ENCODE measurements at regions not wholly inside any gene's neighbourhood (a gene's known extent, or its start where the extent isn't known, plus 50 kb on each side); places are given as distances from the start of the nearest gene placed in this dataset.
A peak's percentile ranks its signal among the peaks of the same experiment; 100 is the strongest.

DNA sequence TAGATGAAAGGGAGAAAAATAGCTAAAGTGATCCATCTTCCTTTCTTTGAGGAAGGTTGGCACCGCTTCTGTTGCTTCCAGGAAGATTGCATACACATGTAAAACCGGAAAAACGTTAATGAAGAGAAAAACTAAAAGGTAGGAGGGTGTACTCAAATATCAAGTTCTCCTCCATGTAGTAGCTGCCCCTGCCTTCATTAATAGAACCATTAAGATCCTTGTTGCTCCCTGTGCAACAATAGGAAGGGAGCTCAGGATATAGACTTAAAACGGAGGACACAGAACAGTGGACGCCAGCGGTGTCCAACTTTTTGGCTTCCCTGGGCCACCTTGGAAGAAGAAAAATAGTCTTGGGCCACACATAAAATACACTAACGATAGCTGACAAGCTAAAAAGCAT, 118.9 kb downstream of the TMEM174 start:
- DNase-seq (ENCODE audit: low spot score) = no peak

DNA sequence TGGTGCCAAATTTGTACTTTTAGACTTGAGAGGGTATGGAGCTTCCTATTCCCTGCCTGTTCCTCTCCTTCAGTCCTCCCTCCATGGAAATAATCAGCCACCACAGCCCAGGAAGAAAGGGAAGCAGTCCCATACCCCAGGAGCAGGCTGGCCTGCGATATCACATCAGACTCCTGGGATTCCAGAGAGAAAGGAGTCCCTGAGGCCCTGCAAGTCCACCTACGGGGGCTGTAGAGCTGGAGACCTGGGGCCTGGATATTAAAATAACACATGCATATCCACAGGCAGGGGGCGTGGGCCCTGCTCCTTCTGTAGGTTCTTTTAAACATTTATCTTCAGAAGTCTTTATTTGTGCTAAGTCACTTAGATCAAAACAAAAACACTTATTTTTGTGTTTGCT, 117.2 kb downstream of the TMEM174 start:
- no peak for DNase-seq (ENCODE audit: low spot score)

DNA sequence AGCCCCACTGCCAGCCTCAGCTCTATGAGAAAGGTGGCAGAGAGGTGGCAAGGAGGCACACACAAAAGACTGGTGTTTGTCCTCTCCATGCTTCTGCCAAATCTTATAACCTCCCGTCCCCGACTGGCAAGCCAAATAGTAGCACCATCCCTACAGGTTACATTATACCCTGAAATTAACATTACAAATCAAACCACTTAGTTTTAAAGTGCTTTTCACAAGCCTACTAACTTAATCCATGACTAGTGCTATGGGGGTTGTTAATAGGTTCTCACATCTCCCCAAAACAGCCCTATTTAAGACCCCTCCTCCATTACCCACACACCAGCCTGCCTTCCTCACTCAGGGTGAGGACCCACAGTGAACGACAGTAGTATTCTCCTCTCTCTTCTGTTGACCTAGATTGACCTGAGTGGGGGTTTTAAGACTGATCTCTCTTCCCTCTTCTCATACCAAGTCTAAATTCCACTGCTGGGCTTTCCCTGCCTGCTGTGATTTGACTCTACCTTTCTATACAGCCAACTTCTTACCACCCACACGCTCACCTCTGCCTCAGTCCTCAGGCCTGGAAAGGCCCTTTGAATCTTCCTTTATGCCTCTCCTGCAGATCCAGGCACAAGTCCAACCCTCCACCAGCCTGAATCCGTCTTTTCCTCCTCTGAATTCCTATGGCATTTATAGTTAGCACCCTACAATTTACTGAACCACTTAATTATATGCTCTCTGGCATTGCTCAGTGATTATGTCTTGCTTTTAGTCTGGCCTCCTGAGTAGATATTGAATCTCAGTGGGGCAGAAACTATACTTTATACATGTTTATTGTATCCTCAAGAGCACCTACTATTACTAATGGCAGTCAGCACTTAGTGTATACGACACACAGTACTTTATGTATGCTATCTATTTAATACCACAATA, 116.1 kb downstream of the TMEM174 start:
- DNase-seq (ENCODE audit: low spot score) = no peak

DNA sequence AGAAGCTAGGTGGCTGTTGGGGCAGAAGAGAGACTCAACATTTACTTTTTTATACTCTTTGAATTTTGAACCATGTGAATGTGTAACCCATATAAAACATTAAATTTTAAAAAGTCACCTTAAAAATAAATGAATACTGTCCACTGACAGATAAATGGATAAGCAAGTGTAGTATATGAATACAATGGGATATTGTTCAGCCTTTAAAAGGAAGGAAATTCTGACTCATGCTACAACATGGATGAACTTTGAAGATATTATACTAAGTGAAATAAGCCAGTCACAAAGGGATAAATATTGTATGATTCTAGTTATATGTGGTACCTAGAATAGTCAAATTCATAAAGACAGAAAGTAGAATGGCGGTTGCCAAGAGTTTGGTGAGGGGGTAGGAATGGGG, 113.9 kb downstream of the TMEM174 start:
- no peak for DNase-seq (ENCODE audit: low spot score)

DNA sequence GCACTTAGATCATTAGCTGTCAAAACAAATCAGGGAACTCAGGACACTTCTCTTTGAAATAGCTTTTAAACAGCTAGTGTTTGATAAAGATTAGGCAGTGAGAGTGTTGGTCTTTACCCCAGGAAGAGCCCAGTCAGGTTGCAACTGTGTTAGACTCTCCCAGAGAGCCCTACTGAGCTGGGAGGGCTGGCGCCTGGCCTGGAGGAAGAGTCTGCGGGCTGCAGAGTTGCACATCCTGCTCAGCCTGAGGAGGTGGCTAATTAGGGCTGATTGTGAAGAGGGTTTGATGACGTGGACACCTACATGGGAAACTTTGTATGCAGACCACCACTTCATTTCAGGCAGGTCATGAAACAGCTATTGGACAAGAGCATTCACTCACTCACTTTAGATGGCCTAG, 112.0 kb downstream of the TMEM174 start:
- DNase-seq (ENCODE audit: low spot score) = no peak

DNA sequence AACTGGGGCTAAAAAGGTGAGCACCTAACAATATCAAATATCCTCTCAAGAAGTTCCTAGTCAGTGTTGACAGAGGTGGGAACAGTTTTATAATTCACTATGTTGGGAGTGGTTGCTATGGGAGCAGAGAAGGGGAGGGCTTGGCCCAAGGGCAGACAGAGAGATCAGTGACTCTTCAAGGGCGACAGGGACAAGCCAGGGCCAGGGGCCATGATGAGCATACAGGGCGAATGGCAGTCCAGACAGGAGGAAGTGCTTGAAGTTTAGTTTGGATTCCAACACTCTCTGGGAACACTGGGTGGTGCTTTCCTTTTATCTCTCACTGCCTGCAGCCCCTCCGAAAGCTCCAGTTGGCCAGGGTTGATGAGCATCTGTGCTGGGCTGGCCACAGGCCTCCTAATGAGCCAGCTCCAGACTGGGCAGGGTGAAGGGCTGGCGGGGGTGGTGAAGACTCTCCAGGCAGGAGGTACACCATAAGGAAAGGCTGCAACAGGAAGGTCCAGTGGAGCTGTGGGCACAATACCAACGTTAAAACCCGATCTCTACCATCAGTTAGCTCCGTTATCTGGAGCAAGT, 111.3 kb downstream of the TMEM174 start:
- DNase-seq (ENCODE audit: low spot score) = no peak

DNA sequence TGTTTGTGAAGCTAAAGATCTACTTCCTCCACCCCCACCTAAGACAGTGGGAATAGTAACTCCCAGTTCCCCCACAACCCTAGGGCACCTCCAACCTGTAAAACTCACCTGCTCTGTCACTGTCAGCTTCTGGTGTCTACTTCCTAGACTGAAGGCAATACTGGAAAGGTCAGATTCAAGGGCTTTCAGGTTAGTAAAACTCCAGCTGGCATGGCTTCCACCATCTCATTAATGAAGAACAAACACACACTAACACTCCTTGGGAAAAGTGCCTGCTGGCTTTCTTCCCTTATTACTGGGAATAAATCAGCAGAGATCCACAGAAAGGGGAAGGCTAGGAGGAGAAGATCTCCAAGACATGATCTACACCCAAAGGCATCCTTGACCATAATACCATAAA, 109.9 kb downstream of the TMEM174 start:
- no peak for DNase-seq (ENCODE audit: low spot score)

DNA sequence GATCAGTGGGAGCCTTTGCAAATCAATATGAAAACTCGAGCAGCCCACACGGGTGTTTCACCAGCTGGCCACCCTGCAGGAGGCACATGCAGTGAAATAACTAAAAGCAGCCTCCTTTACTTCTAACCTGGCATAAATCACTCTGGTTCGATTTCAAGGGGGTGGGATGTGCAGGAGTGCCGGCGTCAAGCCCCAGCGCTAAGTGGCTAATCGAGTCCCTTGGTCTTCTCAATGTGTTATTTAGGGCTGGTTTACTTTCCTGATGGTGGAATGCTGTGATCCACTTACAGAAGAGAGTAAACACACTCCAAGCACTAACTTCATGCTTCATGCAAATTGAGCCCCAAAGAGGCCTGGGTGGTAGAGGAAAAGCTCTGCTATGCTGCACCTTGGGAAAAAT, 109.4 kb downstream of the TMEM174 start:
- no peak for DNase-seq (ENCODE audit: low spot score)

DNA sequence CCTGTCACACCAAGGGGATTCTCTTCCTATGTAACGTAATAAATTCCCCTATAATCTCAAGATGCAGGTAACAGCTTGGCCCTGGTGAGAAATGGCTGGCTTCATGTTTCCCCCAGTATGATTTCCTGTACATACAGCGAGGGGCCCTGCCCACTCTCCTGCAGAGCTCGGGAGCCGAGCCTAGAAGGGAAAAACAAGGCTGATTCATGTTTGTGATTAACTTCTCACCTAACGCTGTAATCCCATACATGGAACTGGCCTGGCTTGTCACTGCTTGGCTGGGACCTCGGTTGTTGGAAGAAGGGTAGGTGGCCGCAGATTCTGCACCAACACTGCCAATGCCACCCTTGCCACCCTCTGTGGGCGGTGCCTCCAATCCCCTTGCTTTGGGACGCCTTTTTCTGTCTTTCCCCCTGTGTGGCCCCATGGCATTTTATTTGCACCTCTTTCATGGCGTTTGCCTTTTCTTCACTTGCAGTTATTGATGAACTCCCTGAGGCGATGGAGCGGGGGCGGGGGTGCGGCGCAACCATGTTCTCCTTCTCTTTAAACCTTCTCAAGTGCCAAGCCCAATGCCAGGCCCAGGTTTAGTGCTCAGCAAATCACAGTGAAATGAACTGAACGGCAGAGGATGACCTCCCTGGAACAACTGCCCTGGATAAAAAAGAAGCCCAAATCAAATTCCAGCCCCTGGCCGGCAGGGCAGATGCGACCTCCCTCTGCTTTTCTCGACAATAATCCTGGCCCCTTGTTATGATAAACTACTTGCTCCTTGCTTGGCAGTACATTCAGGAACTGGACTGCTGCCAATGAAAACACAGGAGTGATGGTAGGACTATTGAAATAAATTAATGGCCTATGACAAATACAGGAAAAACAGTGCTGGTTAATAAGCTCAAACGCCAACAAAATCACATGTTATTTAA, 108.1 kb downstream of the TMEM174 start:
- peak; percentile 87 for DNase-seq (ENCODE audit: low spot score)

DNA sequence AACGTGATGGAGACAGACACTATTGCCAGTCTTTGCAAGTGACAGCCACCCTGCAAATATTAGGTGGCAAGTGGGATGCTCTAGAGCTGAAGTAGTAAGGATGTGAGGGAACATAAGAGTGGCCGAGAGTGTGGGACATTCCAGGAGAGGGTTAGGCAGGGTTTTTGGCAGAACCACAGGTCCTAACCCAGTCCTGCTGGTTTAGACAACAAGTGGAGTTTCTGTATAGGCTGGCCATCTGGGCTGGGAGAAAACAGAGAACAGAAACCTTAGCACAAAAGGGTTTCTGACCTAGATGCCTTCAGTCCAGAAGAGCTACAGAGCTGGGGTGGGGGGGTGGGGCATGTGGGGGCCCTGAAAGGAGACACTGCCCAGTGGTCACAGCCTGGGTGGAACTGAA, 107.4 kb downstream of the TMEM174 start:
- DNase-seq (ENCODE audit: low spot score) = no peak

DNA sequence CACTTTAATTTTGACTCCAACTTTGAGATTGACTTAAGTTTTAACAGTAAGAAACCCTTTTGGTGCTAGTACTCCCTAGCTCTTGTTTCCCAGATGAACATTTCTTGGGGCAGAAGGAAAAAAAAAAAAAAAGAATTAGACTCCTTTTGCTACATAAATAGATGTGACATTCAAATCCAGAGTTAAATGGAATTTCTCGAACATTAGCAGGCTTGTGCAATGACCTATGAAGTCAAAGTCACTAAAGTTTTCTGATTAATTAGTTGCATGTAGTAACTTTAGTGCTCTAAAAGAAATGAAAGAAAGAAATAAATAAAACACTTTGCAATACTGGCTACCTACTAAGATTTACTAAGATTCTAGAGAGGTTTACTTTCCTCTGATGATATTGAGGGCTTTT, 106.8 kb downstream of the TMEM174 start:
- no peak for DNase-seq (ENCODE audit: low spot score)

DNA sequence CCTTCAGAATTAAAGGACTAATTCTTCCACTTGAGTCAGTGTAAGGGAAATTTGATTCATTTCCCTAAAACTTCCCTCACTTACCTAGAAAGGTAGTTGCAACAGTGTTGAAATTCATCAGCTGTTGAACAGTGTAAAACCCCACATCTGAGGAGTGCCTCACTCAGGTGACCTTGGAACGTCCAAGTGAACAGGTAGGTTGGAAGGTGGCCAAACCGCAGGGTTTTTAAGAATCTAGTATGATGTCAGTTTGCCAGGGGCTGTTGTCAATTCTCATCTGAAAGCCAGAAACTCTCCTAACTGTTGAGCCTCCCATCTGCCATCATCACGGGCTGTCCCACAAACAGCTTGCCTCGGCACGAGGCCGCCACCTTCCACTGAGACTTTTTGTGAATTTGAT, 105.7 kb downstream of the TMEM174 start:
- DNase-seq (ENCODE audit: low spot score) = no peak

DNA sequence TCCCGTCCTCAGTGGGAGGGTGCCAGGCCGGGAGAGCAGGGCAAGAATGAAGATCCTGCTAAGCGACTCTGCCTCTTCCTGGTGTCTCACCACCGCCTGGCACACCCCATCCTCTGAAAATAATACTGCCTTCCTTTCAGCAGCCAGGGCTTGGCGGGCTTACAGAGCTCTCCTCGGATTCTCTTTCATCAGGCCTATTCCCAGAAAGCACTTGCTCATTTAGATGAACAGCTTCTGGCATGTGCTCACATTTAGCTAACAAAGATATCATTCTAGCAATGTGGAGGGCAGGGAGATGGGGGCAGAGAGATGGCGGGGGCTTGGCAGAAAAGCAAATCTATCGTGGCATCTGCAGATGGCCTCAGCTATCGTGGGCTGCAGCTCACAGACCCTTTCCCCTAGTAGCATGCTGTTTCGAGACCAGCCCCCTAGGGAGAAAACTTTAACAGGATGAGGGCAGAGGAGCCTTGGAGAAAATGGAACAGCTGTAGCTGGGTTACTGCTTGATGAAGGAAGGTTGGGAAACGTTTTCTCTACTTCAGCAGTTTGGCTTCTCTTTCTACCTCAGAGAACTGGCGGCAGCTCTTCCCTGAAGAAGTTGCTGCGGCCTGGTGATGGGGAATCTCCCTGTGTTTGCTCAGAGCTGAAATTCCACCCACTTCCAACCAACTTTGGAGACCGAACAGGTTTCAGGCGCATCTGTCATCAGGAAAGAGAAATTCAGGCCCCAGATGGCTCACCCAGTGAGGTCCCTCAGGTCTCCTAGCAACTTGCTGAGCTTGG, 102.1 kb downstream of the TMEM174 start:
- no peak for DNase-seq (ENCODE audit: low spot score)

DNA sequence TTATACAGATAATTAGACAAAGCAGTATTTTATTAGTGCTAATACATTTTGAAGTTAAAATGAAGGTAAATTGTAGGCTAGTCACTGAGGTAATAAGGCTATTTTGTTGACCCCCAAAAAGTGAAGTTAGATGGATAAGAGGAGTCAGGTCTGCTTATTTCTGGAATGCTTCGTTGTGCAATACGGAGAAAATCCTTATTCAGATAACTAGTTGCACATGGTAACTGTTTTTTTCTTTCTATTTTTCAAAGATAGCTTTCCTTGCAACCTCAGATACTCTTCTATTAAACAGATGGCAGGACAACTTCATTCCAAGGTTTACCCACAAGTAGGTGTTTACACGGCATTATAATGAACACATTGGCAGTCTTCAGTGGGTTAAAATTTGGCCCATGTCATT, 101.1 kb downstream of the TMEM174 start:
- DNase-seq (ENCODE audit: low spot score) = no peak

DNA sequence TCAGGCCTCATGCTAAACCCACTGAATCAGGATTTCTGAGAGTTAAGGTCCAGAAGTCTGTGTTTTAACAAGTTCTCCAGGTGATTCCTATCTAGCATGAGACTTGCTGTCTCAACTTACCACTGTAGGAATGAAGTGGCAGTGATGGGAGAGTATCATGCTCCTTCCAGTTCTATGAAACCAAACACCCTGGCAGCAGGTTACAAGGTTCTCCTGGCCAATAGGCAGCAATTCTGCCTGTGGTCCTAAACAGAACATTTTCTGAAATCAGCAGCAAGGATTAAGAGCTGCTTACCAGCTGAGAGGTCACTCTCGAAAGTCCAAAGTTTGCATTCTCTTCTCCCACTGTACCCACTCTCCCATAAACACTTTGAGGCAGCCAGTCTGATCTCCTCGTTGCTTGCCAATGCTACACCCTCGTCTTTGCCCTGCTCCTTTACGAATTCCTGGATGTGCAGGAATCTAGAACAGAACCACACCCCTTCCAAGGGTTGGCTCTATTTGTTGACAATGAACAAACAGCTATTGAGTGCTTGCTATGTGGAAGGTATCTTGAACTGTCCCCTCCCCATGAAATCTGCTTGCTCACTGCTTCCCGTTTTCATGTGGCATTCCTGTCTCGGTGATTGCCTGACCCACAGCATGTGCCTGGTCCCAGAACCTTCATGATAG, 100.5 kb downstream of the TMEM174 start:
- DNase-seq (ENCODE audit: low spot score) = no peak

DNA sequence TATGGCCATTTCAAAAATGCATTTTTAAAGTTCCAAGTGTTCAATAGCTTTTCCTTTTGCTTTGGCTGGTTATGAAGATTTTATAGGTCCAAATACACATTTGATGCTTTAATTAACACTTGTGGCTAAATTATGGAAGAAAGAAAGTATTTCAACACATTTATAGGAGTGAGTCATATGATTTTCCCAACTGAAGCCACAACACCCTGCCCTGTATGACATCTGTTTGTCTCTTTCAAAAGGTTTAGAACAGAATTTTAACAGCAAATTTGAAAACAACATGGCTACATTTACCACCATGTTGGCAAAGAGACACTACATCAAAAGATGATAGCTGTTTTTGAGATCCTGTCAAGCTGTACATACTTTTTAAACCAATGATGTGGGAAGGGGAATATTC, 99.4 kb downstream of the TMEM174 start:
- no peak for DNase-seq (ENCODE audit: low spot score)

DNA sequence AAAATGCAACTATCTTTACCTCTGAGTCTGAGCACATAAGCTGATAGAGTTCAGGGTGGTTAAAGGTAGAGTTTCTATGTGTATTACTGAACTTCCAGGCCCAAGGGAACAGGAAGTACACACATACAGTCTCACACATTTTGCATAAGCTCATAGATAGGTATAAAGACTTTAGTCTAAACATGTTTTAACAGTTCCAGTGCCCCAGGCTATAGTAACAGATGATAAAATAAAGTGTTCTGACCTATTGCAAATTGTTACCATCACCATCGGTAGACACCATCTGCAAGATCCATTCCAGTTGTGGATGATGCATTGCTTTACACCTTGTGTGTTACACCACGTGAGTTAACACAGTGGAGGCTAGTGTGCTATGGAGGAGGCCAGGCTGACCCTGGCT, 95.8 kb downstream of the TMEM174 start:
- no peak for DNase-seq (ENCODE audit: low spot score)

DNA sequence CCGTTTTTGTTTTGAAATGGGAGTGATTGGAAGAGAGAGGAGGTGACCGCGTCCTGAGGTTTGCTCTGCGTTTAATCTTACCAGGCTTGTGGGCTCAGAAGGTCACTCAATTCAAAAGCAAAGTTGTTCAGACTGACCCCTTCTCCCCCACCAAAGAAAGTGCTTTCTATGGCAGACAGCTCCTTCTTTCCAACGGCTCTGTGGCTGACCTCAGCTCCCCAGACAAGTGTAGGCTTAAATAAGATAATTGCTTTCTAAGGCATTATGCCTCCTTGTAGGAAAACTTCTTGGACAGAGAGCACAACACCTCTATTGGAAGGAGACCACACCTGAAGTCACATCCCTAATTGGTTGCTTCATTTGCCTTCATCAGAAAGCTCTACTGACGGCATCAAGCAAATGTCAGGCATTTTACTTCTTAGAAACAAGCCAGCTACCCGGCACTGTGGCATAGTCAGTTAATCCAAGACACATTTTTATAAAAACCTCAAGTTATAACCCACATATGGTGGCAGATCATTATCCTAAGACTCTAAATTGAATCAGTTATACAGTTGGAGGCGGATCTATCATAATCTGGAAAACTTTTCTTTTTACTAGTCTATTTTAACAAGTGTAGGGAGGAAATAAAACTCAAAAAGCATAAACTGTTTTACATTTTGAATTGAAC, 94.9 kb downstream of the TMEM174 start:
- DNase-seq (ENCODE audit: low spot score) = no peak

DNA sequence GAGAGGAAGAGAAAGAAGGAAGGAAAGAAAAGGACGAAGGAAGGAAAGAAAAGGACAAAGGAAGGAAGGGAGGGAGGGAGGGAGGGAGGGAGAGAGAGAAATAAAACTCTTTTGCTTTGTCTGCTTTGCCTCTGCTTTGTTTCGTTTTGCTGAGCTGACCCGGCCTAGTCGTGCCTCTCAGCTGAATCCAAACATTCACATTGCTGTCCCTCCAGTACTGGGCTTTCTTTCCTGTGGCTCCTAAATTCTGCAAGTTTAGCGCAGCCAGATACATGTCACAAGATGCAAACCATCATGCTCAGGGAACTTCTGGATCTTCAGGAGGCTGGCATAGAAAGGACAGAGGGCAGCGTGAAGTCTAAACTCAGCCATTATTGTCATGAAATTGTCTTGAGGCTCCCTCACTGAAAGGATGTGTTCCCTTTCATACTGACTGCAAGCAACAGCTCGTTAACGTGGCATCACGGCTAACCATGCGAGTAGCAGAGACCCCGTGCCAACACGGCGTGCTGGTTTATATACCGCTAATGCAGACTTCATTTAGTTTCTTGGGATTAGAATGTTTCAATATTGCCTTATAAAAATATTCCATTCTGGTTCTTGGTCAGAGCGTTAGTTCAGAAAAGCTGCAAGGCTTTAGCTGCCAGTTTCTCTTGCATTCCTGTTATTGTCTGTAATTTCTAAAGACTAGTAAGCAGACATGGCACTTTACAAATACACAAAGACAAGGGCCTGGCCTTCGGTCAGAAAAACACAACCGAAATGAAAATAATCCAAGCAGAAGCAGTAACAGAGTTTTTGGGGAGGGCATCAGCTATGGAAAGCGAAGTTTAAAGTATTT, 94.2 kb downstream of the TMEM174 start:
- no peak for DNase-seq (ENCODE audit: low spot score)
